ENCODE measurements at regions not wholly inside any gene's neighbourhood (a gene's known extent, or its start where the extent isn't known, plus 50 kb on each side); places are given as distances from the start of the nearest gene placed in this dataset.

DNA sequence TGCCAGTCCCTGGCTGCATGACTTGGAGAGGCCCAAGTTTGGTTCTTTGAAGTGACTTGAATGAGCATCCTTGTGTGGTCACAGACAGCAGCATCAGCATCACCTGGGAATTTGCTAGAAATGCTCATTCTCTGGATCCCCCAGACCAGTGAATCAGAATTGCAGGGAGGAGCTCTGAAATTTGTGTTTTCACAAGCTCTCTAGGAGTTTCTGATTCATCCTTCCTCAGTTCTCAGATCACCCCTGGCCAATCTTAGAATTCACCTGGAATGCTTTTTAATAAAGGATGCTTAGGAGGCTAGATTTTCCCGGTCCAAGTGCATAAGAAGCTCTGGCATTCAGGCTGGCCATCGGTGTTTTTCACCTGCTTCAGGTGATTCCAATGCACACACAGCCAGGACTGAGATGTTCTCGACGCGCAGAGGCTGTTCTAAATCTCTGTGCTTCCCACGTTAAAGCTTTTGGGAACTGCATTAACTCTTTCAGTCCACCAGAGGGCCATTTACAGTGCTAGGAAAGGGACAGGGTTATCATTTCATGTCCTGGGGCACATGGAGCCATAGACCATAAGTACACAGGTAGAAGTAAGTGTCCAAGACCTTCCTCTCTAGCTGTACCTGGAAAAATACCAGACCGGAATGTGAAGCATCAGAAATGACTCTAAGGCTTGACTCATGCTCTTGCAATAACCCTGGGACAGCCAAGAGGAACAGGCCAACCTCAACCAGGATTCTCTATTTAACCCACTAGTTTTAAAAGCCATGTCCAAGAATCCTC, 85.7 kb upstream of the XYLT1 start:
- TF ChIP-seq EZH2 (IDR thresholded peaks at IDR 0.05): no peak
- TF ChIP-seq POLR2AphosphoS5 (IDR thresholded peaks at IDR 0.05; ENCODE audit: borderline replicate concordance, low read depth, low read length): no peak
- no peak for TF ChIP-seq FOXP2 (optimal IDR thresholded peaks at IDR 0.05; ENCODE audit: control extremely low read depth, extremely low read length, insufficient read depth)

Measured in SK-N-MC (cell line).